H54 (cell line): ENCODE measurements at regions not wholly inside any gene's neighbourhood (a gene's known extent, or its start where the extent isn't known, plus 50 kb on each side); places are given as distances from the start of the nearest gene placed in this dataset.

Experiments used
- DNase-seq: peaks from one replicate; pipeline ENCODE4 v3.0.0; 2011; ENCODE audit warnings: low spot score, mixed read lengths; ENCODE audit not compliant: insufficient read length
- FAIRE-seq: peaks from 3 replicates; lab custom pipeline; 2011; peaks lifted over from hg19 to GRCh38; lab: Jason Lieb, UNC
- POLR2A ChIP-seq: IDR thresholded peaks from 2 replicates; pipeline ENCODE4 v1.6.1; 2011; ENCODE audit warnings: low read depth, mild to moderate bottlenecking, low read length

DNA sequence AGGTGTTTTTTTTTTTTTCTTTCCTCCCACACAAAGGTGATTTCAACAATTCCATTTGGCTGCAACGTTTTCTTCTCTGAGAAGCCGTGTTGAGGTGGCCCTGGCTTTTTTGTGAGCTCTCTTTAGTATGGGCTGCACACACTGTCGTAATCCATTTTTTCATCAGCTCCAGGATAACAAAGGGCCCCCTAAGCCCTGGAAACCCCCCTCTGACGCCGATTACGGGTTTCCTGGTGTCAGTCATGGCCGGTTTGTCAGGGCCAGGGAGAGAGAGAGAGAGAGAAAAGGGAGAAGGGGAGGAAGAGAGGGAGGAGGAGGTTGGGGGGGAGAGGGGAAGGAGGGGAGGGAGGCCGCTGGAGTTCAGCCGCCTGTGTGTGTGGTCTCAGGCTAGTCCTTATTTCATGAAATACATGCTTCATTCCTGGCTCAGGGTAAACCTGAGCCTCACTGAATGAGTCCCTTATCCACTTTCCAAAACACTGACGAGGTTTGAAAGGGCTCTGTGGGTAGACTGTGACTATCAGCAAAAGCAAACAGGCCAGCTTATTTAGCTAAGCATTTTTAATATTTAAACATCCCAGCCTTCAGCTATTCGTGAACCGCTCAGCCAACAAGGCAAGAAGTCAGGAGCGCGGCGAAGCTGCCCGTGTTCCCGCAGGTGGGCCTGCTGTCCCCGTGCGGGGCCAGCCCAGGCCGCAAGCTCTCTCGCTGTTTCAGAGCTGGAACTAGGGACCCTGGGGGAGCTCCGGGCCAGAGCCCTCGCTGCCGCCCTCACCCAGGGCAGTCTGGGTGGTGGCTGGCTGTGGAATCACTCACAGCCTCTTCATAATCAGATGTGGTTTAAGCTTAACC lies 172.8 kb downstream of the ERCC6L2 start:
- DNase-seq (no peak), FAIRE-seq (no peak)
- no peak for TF ChIP-seq POLR2A

DNA sequence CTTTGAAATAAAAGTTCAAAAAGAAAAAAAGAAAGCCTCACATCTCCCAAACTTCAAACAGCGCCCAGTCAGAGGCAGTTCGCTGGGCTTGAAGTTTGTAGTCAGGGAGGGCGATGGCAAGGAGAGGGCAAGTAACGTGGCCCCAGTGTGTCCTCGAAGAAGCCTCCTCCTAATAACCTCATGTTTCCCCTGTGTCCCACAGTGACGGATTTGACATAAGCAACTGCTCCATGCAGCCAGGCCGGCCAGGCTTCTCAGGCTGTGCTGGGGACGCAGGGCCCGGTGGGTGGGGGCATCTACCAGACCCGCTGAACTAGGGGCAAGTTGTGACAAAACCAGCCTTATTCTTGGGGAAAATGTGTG lies 172.2 kb downstream of the ERCC6L2 start:
- FAIRE-seq (no peak), DNase-seq (no peak)
- TF ChIP-seq POLR2A = no peak

GRCh38 chr9:96047116-96047639 lies 171.7 kb downstream of the ERCC6L2 start:
- no peak for DNase-seq
- TF ChIP-seq POLR2A = no peak
- no peak for FAIRE-seq

GRCh38 chr9:96045811-96046210 lies 170.3 kb downstream of the ERCC6L2 start:
- no peak for TF ChIP-seq POLR2A
- FAIRE-seq (no peak), DNase-seq (no peak)

- no peak for TF ChIP-seq POLR2A
- DNase-seq (no peak), FAIRE-seq (no peak)
Observed at GRCh38 chr9:96044401-96044800, 168.9 kb downstream of the ERCC6L2 start.

DNA sequence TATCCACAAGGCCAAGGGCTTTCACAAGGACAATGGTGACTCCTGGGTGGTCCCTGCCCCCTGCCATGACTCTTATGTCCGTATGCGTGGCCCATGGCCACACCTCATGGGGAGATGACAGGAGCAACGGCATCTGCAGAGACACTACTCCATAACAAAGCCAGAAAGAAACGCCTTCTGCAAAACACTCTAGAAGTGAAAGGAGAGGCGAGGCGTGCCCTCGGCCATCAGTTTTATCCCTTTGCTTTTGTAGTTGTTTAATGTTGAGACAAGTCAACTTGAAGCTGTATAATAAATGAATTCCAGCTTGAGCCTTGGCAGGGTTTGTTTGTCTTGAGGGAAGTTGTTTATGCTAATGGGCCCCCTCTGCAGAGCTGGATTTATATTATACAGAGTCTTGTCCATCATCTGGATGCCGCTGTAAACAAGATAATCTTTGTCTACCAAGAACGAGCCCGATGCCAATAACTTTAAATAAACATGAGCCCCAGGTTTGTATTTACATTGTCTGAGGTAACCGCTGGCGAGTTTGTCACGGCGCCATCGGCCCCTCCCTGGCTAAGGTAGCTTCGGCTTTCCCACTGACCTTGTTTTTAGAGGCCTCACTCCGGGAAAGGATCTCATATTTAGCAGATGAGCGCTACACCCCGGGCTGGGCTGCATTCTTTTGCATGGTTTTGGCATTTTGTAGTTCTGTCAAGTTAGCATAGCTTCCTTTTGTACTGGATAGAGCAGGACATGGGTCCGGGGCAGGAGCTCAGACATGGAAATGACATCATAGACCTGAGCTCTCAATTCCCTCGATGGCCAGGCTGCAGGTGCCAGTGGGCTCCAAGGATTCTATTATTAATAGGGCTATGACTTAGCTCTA lies 165.3 kb downstream of the ERCC6L2 start:
- FAIRE-seq (no peak), DNase-seq (no peak)
- no peak for TF ChIP-seq POLR2A

DNA sequence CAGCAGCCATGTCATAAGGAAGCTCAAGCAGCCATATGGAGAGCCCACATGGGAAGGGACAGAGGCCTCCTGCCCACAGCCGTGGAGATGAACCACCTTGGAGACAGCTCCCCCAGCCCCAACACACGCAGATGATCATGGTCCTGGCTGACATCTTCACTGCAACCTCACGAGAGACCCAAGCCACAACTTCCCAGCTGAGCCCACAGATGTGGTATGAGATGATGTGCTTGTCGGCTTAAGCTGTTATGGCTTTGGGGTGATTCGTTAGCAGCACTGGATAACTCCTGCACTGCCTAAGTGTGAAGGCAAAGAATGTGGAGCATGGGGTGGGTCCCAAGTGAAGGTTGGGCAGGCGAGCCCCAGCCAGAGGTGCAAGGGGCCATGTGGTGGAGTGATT lies 163.4 kb downstream of the ERCC6L2 start:
- no peak for TF ChIP-seq POLR2A
- DNase-seq (no peak), FAIRE-seq (no peak)

- DNase-seq (no peak), FAIRE-seq (no peak)
- TF ChIP-seq POLR2A = no peak
Observed at GRCh38 chr9:96038271-96038670, 162.8 kb downstream of the ERCC6L2 start.

DNA sequence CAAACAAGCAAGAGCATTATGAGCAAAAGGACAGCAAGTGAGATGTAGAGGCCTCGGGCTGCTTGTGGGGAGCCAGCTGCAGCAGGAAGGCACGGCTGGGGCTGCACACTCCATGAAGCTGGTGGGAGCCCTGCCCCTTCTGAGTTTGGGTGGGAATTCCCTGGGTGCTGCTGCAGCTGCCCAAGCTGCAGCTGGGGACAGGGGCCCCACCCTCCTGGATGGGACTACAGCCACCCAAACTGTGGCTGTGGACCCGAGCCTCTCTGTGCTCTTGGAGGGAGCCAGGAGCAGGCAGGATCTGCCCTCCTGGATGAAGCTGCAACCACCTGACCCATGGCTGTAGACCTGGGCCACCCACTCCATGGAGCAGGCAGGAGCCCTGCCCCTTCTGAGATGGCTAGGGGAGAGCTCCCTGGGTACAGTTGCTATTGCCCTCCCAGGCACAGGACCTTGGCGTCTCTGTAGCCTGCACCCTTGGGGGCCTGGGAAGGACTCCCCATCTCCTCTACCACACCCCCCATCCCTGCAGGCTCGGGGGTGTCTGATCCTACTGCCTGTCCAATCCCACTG lies 159.1 kb downstream of the ERCC6L2 start:
- TF ChIP-seq POLR2A = no peak
- FAIRE-seq (no peak), DNase-seq (no peak)

DNA sequence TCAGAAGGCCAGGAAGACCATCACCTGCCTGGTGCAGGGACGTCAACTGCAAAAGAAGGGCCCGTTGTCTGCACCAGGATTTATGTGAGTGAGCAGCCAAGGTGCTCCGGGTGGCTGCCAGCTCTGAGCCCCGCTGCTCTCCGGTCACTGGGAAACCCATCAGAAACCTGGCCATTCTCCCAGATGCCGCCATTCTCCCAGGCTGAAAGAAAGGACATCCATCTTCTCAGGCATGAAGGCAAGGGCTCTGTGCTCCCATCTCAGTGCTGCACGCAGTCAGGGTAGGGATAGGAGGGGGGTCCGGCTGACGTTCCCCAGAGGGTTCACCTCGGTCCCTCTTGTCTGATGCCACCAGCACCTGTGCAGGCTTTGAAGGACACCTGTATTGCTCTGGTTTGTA lies 158.4 kb downstream of the ERCC6L2 start:
- FAIRE-seq = no peak
- no peak for DNase-seq
- no peak for TF ChIP-seq POLR2A

GRCh38 chr9:96031916-96032534 lies 156.5 kb downstream of the ERCC6L2 start:
- DNase-seq (no peak), FAIRE-seq (no peak)
- no peak for TF ChIP-seq POLR2A

GRCh38 chr9:96031366-96031824 lies 155.9 kb downstream of the ERCC6L2 start:
- no peak for FAIRE-seq
- TF ChIP-seq POLR2A = no peak
- no peak for DNase-seq
